Peyer's patch (tissue), 4 donors: ENCODE measurements at regions not wholly inside any gene's neighbourhood (a gene's known extent, or its start where the extent isn't known, plus 50 kb on each side); places are given as distances from the start of the nearest gene placed in this dataset.
"Not testable (repeated sequence)": the region's sequence is repeated elsewhere in the genome, so short reads cannot be mapped to it uniquely, and the experiment has no call there.

Experiments used
- DNase-seq, 3 donors: peaks; one replicate each; pipeline ENCODE4 v3.0.0-alpha.2; 2017 to 2019
- H3K27ac ChIP-seq, 4 donors: fragments of 200-600 bp; sonication (generic); one replicate each; pipeline ENCODE4 v1.5.1; 2016 to 2019
- H3K27me3 ChIP-seq, 2 donors: fragments of 200-600 bp; sonication (generic); one replicate each; pipeline ENCODE4 v1.5.1; 2019
- H3K36me3 ChIP-seq, 3 donors: fragments of 200-600 bp; sonication (generic); one replicate each; pipeline ENCODE4 v1.5.1; 2016 to 2019
- H3K4me1 ChIP-seq, 4 donors: fragments of 200-600 bp; sonication (generic); one replicate each; pipeline ENCODE4 v1.5.1; 2016 to 2019
- H3K4me3 ChIP-seq, 4 donors: fragments of 200-600 bp; sonication (generic); 1 replicate in 3 of 4; 2 replicates in 1 of 4; pipeline ENCODE4 v1.5.1; 2016 to 2019; ENCODE audit warnings: mild to moderate bottlenecking in 1 of 4
- H3K9me3 ChIP-seq, 4 donors: fragments of 200-600 bp; sonication (generic); one replicate each; pipeline ENCODE4 v1.5.1; 2016 to 2019; ENCODE audit warnings: mild to moderate bottlenecking in 1 of 4
- POLR2A ChIP-seq, 2 donors: fragments of 450-650 bp; IDR thresholded peaks; one replicate each; pipeline ENCODE4 v1.5.1; 2017; ENCODE audit warnings: antibody characterized with exemption in 2 of 2, mild to moderate bottlenecking in 2 of 2, moderate library complexity in 2 of 2
- TF ChIP-seq, protein P1 (sequence below), 6 experiments: fragments of 450-650 bp in 4 of 6; fragments of 200-600 bp in 2 of 6; sonication (generic) in 1 of 6; IDR thresholded peaks; one replicate each; pipeline ENCODE4 v1.5.1; 2017 to 2019; ENCODE audit warnings: antibody characterized with exemption in 6 of 6, mild to moderate bottlenecking in 3 of 6, moderate library complexity in 1 of 6

DNA sequence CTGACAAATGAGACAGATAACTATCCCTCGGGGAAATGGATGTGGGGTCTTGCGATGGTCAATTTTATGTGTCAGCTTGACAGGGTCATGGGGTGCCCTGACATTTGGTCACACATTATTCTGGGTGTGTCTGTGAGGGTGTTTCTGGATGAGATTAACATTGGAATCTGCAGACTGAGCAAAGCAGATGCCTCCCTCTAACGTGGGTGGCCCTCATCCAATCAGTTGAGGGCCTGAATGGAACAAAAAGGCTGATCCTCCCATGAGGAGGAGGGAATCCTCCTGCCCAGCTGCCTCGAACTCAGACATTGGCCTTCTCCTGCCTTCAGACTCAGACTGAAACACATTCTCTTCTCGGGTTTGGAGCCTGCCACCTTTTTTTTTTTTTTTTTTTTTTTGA lies 69.0 kb downstream of the MINAR1 start:
- no peak overlapping the region for H3K27ac ChIP-seq
- no peak overlapping the region for H3K4me3 ChIP-seq
- H3K27me3 ChIP-seq, result no peaks in the 10 kb centered on the region
- no peaks in the 10 kb centered on the region for H3K36me3 ChIP-seq
- no peak for TF ChIP-seq POLR2A (IDR thresholded peaks at IDR 0.05)
- TF ChIP-seq, protein P1, sequence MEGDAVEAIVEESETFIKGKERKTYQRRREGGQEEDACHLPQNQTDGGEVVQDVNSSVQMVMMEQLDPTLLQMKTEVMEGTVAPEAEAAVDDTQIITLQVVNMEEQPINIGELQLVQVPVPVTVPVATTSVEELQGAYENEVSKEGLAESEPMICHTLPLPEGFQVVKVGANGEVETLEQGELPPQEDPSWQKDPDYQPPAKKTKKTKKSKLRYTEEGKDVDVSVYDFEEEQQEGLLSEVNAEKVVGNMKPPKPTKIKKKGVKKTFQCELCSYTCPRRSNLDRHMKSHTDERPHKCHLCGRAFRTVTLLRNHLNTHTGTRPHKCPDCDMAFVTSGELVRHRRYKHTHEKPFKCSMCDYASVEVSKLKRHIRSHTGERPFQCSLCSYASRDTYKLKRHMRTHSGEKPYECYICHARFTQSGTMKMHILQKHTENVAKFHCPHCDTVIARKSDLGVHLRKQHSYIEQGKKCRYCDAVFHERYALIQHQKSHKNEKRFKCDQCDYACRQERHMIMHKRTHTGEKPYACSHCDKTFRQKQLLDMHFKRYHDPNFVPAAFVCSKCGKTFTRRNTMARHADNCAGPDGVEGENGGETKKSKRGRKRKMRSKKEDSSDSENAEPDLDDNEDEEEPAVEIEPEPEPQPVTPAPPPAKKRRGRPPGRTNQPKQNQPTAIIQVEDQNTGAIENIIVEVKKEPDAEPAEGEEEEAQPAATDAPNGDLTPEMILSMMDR (IDR thresholded peaks at IDR 0.05), result no peak
- H3K4me1 ChIP-seq, result no peaks in the 10 kb centered on the region
- H3K9me3 ChIP-seq, result no peaks in the 10 kb centered on the region
- DNase-seq, result no peak

DNA sequence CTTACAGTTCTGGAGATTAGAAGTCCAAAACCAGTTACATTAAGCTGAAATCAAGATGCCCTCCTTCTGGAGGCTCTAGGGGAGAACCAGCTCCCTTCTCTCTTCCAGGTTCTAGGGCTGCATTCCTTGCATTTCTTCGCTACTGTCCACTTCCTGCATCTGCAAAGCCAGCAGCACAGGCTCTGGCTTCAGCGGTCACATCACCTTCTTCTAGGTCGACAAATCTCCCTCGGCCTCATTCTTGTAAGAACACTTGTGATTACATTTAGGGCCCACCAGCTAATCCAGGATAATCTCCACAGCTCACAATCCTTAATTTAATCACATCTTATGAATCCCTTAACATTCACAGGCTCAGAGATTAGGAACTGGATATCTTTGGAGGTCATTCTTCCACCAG lies 73.8 kb downstream of the MINAR1 start:
- Histone ChIP-seq H3K36me3 (no peaks in the 10 kb centered on the region), H3K27me3 (no peaks in the 10 kb centered on the region)

DNA sequence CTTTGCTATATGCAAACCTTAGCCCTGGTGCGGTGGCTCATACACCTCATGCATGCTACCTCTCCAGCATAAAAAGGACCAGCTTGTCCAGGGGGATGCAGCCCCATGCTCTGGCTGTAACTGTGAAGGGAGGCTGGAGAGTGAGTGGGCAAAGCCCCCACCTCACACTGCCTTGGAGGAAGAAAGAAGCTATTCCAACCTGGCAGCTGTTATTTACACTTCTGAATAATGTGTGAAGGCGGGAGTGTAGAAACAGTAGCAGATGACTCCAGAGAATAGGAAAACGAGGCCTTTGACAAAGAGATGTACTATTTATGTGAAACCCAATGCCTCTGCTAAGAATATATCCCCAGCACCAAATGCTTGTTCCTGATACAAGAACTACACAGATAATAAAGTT lies 80.7 kb downstream of the MINAR1 start:
- H3K27me3 ChIP-seq, DNase-seq, H3K36me3 ChIP-seq, H3K4me3 ChIP-seq, H3K27ac ChIP-seq, H3K9me3 ChIP-seq, H3K4me1 ChIP-seq: not testable (repeated sequence)

More for the DNA sequence above, 73.8 kb downstream of the MINAR1 start:
- Histone ChIP-seq H3K4me1 (no peaks in the 10 kb centered on the region), H3K27ac (no peak overlapping the region), H3K9me3 (no peaks in the 10 kb centered on the region), H3K4me3 (no peak overlapping the region)
- no peak for DNase-seq
- no peak for TF ChIP-seq POLR2A (IDR thresholded peaks at IDR 0.05)

DNA sequence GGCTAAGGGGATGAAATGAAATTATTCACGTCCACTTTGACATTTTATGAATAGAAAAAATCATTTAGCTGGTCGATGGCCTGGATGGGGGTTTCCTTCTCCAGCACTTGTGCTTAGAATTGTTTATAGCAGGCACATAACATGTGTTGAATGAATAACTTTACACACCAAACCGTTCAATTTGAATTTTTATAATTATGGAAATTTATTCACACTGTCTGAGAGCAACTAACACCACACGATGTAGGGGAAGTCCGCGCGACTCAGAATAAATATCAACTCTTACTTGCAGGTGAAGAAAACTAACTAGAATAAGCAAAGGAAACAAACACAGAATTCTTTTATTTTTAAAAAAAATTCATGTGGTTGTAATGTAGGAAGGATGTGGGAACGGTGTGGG lies 81.3 kb downstream of the MINAR1 start:
- TF ChIP-seq, protein P1 (IDR thresholded peaks at IDR 0.05), result no peak
- no peak for TF ChIP-seq POLR2A (IDR thresholded peaks at IDR 0.05)
- H3K27me3 ChIP-seq, result no peaks in the 10 kb centered on the region
- H3K9me3 ChIP-seq, result no peaks in the 10 kb centered on the region

DNA sequence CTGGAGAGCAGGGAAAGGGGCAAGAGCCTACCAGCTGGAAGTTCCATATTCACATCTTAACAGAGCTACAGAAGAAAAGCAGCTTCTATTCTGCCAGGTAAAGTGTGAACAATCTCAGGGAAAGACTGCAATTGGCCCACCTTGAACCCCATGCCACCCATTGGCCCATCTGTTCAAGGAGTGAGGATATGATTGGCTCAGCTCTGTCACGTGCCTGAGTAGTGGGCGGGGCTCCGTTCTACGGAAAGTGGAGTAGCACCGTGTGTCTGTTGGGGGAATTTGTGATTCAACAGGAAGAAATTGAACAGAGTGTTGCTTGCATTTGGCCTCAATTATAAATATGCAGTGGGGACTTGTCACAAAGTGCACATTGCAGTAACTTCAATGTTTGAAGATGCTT lies 81.8 kb downstream of the MINAR1 start:
- Histone ChIP-seq H3K27ac (no peak overlapping the region), H3K9me3 (no peaks in the 10 kb centered on the region), H3K27me3 (no peaks in the 10 kb centered on the region), H3K4me1 (no peaks in the 10 kb centered on the region), H3K36me3 (no peaks in the 10 kb centered on the region), H3K4me3 (no peak overlapping the region)
- no peak for DNase-seq
- no peak for TF ChIP-seq POLR2A (IDR thresholded peaks at IDR 0.05)
- TF ChIP-seq, protein P1 (IDR thresholded peaks at IDR 0.05), result no peak

More for the DNA sequence above, 81.3 kb downstream of the MINAR1 start:
- Histone ChIP-seq H3K36me3 (no peaks in the 10 kb centered on the region), H3K4me3 (no peak overlapping the region), H3K4me1 (no peaks in the 10 kb centered on the region), H3K27ac (no peak overlapping the region)
- DNase-seq, result no peak

DNA sequence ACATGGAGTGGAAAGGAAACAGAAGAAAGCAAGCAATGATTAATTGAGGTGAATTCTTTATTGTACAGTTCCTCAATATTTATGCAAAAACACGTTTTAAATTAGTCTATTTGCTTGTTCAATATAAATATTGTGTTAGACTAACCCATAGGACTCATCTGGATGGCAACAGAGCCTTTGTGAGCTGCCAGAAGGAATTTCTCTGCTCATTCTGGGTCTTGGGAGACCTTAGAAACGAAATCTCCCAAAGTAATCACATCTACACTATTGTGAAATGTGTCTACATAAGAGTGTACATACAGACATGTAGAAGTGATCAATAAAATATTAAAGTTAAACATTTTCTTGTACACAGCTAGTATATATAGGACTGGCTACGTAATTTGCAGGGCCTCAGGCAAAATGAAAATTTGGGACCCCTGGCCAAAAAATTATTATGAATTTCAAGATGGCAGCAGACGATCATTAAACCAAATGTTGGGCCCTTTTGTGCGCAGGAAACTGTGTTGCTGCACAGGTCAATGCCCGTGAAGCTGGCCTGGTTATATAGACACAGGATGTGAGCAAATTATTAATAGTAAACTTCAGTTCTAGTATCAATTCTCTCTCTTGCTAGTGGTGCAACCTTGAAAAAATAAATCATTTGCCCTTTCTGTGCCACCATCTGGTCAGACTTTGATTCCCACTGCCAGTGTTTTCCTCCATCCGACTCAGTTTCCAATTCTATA lies 83.3 kb downstream of the MINAR1 start:
- Histone ChIP-seq H3K27ac (no peak overlapping the region), H3K4me1 (no peaks in the 10 kb centered on the region), H3K4me3 (no peak overlapping the region), H3K27me3 (no peaks in the 10 kb centered on the region), H3K9me3 (no peaks in the 10 kb centered on the region), H3K36me3 (no peaks in the 10 kb centered on the region)
- no peak for DNase-seq
- no peak for TF ChIP-seq POLR2A (IDR thresholded peaks at IDR 0.05)
- TF ChIP-seq, protein P1 (IDR thresholded peaks at IDR 0.05), result no peak

DNA sequence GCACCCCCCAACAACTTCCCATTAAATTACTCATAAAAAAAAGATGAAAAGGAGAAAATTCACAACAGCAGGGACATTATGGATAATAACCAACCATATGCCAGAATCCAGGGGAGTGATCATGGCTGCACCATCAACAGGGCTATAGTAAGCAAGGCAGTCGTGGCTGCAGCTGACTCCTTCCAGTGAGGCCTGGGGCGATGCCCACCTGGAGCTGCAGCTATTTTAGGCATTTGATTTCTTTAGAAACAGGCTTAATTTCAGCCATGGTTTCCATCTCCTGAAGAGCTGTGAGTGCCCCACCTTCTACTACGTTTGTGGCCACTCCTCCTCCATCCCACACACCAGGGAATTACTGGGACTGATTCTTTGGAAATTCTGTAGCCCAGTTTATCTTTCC lies 84.0 kb downstream of the MINAR1 start:
- no peak for TF ChIP-seq POLR2A (IDR thresholded peaks at IDR 0.05)
- TF ChIP-seq, protein P1 (IDR thresholded peaks at IDR 0.05), result no peak
- no peaks in the 10 kb centered on the region for H3K36me3 ChIP-seq
- H3K27me3 ChIP-seq, result no peaks in the 10 kb centered on the region
- no peaks in the 10 kb centered on the region for H3K4me1 ChIP-seq
- no peaks in the 10 kb centered on the region for H3K9me3 ChIP-seq
- DNase-seq, result no peak
- H3K4me3 ChIP-seq, result no peak overlapping the region
- no peak overlapping the region for H3K27ac ChIP-seq
